ENCODE measurements at regions not wholly inside any gene's neighbourhood (a gene's known extent, or its start where the extent isn't known, plus 50 kb on each side); places are given as distances from the start of the nearest gene placed in this dataset.

- no peak for DNase-seq (ENCODE audit: low read depth in 3 of 3, low spot score in 2 of 3)
These were observed 214.9 kb upstream of the DMRT1 start for GRCh38 chr9:626596-626995.

GRCh38 chr9:627336-627970, 214.0 kb upstream of the DMRT1 start:
- DNase-seq (ENCODE audit: low read depth in 3 of 3, low spot score in 2 of 3) = no peak

- no peak for DNase-seq (ENCODE audit: low read depth in 3 of 3, low spot score in 2 of 3)
These were observed 212.4 kb upstream of the DMRT1 start for GRCh38 chr9:629146-629545.

- DNase-seq (ENCODE audit: low read depth in 3 of 3, low spot score in 2 of 3) = no peak
These were observed 210.7 kb upstream of the DMRT1 start for GRCh38 chr9:630817-631216.

GRCh38 chr9:631596-631995, 209.9 kb upstream of the DMRT1 start:
- no peak for DNase-seq (ENCODE audit: low read depth in 3 of 3, low spot score in 2 of 3)

- DNase-seq (ENCODE audit: low read depth in 3 of 3, low spot score in 2 of 3) = no peak
These were observed 208.0 kb upstream of the DMRT1 start for GRCh38 chr9:633461-633860.

GRCh38 chr9:636931-637591, 204.4 kb upstream of the DMRT1 start:
- no peak for DNase-seq (ENCODE audit: low read depth in 3 of 3, low spot score in 2 of 3)

- DNase-seq (ENCODE audit: low read depth in 3 of 3, low spot score in 2 of 3) = no peak
These were observed 203.3 kb upstream of the DMRT1 start for GRCh38 chr9:638152-638551.

- no peak for DNase-seq (ENCODE audit: low read depth in 3 of 3, low spot score in 2 of 3)
These were observed 199.5 kb upstream of the DMRT1 start for GRCh38 chr9:642014-642413.

- DNase-seq (ENCODE audit: low read depth in 3 of 3, low spot score in 2 of 3) = no peak
These were observed 197.5 kb upstream of the DMRT1 start for GRCh38 chr9:643966-644365.

GRCh38 chr9:647522-647921, 194.0 kb upstream of the DMRT1 start:
- DNase-seq (ENCODE audit: low read depth in 3 of 3, low spot score in 2 of 3) = no peak

GRCh38 chr9:649128-650074, 192.1 kb upstream of the DMRT1 start:
- DNase-seq (ENCODE audit: low read depth in 3 of 3, low spot score in 2 of 3) = no peak

GRCh38 chr9:650362-650761, 191.1 kb upstream of the DMRT1 start:
- DNase-seq (ENCODE audit: low read depth in 3 of 3, low spot score in 2 of 3) = no peak

- DNase-seq (ENCODE audit: low read depth in 3 of 3, low spot score in 2 of 3) = no peak
These were observed 190.1 kb upstream of the DMRT1 start for GRCh38 chr9:651371-651770.

GRCh38 chr9:652914-653313, 188.6 kb upstream of the DMRT1 start:
- DNase-seq (ENCODE audit: low read depth in 3 of 3, low spot score in 2 of 3) = no peak

- DNase-seq (ENCODE audit: low read depth in 3 of 3, low spot score in 2 of 3) = no peak
These were observed 188.1 kb upstream of the DMRT1 start for GRCh38 chr9:653421-653820.

- DNase-seq (ENCODE audit: low read depth in 3 of 3, low spot score in 2 of 3) = no peak
These were observed 187.6 kb upstream of the DMRT1 start for GRCh38 chr9:653856-654387.

- DNase-seq (ENCODE audit: low read depth in 3 of 3, low spot score in 2 of 3) = no peak
These were observed 185.6 kb upstream of the DMRT1 start for GRCh38 chr9:655875-656274.

- DNase-seq (ENCODE audit: low read depth in 3 of 3, low spot score in 2 of 3) = no peak
These were observed 184.4 kb upstream of the DMRT1 start for GRCh38 chr9:656926-657568.

GRCh38 chr9:659286-659685, 182.2 kb upstream of the DMRT1 start:
- no peak for DNase-seq (ENCODE audit: low read depth in 3 of 3, low spot score in 2 of 3)

GRCh38 chr9:660227-660626, 181.3 kb upstream of the DMRT1 start:
- no peak for DNase-seq (ENCODE audit: low read depth in 3 of 3, low spot score in 2 of 3)
